D341Med (cell line): ENCODE measurements at regions not wholly inside any gene's neighbourhood (a gene's known extent, or its start where the extent isn't known, plus 50 kb on each side); places are given as distances from the start of the nearest gene placed in this dataset.

Experiments used
- DNase-seq: peaks from one replicate; pipeline ENCODE4 v3.0.0; 2012; ENCODE audit warnings: low spot score

GRCh38 chr9:115169003-115169402, 51.0 kb upstream of the TNC start:
- no peak for DNase-seq

GRCh38 chr9:115170358-115171073, 52.6 kb upstream of the TNC start:
- DNase-seq = no peak

- no peak for DNase-seq
Measured at GRCh38 chr9:115171921-115172388, 54.0 kb upstream of the TNC start.

GRCh38 chr9:115182264-115182663, 64.3 kb upstream of the TNC start:
- no peak for DNase-seq

- DNase-seq = no peak
Measured at GRCh38 chr9:115183436-115183835, 65.5 kb upstream of the TNC start.

- no peak for DNase-seq
Measured at GRCh38 chr9:115189686-115190085, 71.7 kb upstream of the TNC start.

GRCh38 chr9:115191667-115192066, 73.7 kb upstream of the TNC start:
- DNase-seq = no peak

- no peak for DNase-seq
Measured at GRCh38 chr9:115192280-115192679, 74.3 kb upstream of the TNC start.

GRCh38 chr9:115192835-115193525, 75.0 kb upstream of the TNC start:
- DNase-seq = no peak

- no peak for DNase-seq
Measured at GRCh38 chr9:115193777-115194176, 75.8 kb upstream of the TNC start.

GRCh38 chr9:115194216-115194615, 76.3 kb upstream of the TNC start:
- no peak for DNase-seq

- DNase-seq = no peak
Measured at GRCh38 chr9:115195912-115196311, 78.0 kb upstream of the TNC start.

GRCh38 chr9:115196919-115197318, 79.0 kb upstream of the TNC start:
- DNase-seq = no peak

- DNase-seq = no peak
Measured at GRCh38 chr9:115198001-115198400, 80.0 kb upstream of the TNC start.

- no peak for DNase-seq
Measured at GRCh38 chr9:115200711-115201505, 83.0 kb upstream of the TNC start.

- DNase-seq = no peak
Measured at GRCh38 chr9:115202181-115202580, 84.2 kb upstream of the TNC start.

- DNase-seq = no peak
Measured at GRCh38 chr9:115202960-115203751, 85.2 kb upstream of the TNC start.

- DNase-seq = no peak
Measured at GRCh38 chr9:115204904-115205453, 87.0 kb upstream of the TNC start.

GRCh38 chr9:115207003-115207836, 89.3 kb upstream of the TNC start:
- no peak for DNase-seq

- no peak for DNase-seq
Measured at GRCh38 chr9:115208501-115208900, 90.5 kb upstream of the TNC start.
